ENCODE measurements at regions not wholly inside any gene's neighbourhood (a gene's known extent, or its start where the extent isn't known, plus 50 kb on each side); places are given as distances from the start of the nearest gene placed in this dataset.
"Not testable (repeated sequence)": the region's sequence is repeated elsewhere in the genome, so short reads cannot be mapped to it uniquely, and the experiment has no call there.

GRCh38 chr12:115790526-115790925 is 487.0 kb downstream of the MED13L start:
- Histone ChIP-seq H3K36me3 (ENCODE audit: low read depth) (no peaks in the 10 kb centered on the region), H3K27me3 (replicated peaks; ENCODE audit: insufficient read depth) (peaks cover 5% of the 10 kb centered on the region; the same call in 1 of the 2 replicates), H3K4me2 (ENCODE audit: unreplicated experiment) (no peak overlapping the region), H3K4me3 (no peak overlapping the region), H3K9ac (no peak overlapping the region), H3K9me3 (ENCODE audit: low read depth) (no peaks in the 10 kb centered on the region), H3K79me2 (ENCODE audit: insufficient read depth) (no peaks in the 10 kb centered on the region), H3K27ac (no peak overlapping the region), H2AFZ (no peak overlapping the region), H4K20me1 (ENCODE audit: insufficient read depth) (no peaks in the 10 kb centered on the region), H3K9me2 (ENCODE audit: insufficient read depth) (no peaks in the 10 kb centered on the region), H3K4me1 (ENCODE audit: insufficient read depth) (no peaks in the 10 kb centered on the region), H3F3A (ENCODE audit: insufficient read depth) (no peaks in the 10 kb centered on the region)
- no peak for DNase-seq
- TF ChIP-seq EZH2phosphoT487 (IDR thresholded peaks at IDR 0.05; ENCODE audit: insufficient read depth, low read depth) = no peak
- TF ChIP-seq EZH2 (IDR thresholded peaks at IDR 0.05; ENCODE audit: insufficient read depth, poor library complexity, severe bottlenecking) = no peak
- 80 to 89% methylated on average over 1 of the region's 1 CpG for WGBS, 2 experiments (ENCODE audit: low coverage in 1 of 2, low lambda C conversion rate in 2 of 2, missing lambda C conversion rate in 2 of 2)
- in situ Hi-C loops (cut with MboI) = no loop called here

- H3K9me2 ChIP-seq (ENCODE audit: insufficient read depth); H3K9me3 ChIP-seq (ENCODE audit: low read depth); H3K79me2 ChIP-seq (ENCODE audit: insufficient read depth); H3K27me3 ChIP-seq (replicated peaks; ENCODE audit: insufficient read depth); H3F3A ChIP-seq (ENCODE audit: insufficient read depth); H3K4me1 ChIP-seq (ENCODE audit: insufficient read depth); H4K20me1 ChIP-seq (ENCODE audit: insufficient read depth); H2AFZ ChIP-seq; H3K36me3 ChIP-seq (ENCODE audit: low read depth); H3K4me2 ChIP-seq (ENCODE audit: unreplicated experiment); H3K9ac ChIP-seq; H3K4me3 ChIP-seq; in situ Hi-C loops (cut with MboI); H3K27ac ChIP-seq; DNase-seq: not testable (repeated sequence)
- WGBS, 2 experiments (ENCODE audit: low coverage in 1 of 2, low lambda C conversion rate in 2 of 2, missing lambda C conversion rate in 2 of 2) = 59 to 83% methylated on average over 2 to 3 of the region's 3 CpGs
Observed at GRCh38 chr12:115786490-115786889, 491.0 kb downstream of the MED13L start.

- Histone ChIP-seq H3K27me3 (replicated peaks; ENCODE audit: insufficient read depth) (no peaks in the 10 kb centered on the region), H3K4me1 (ENCODE audit: insufficient read depth) (no peaks in the 10 kb centered on the region), H2AFZ (no peak overlapping the region), H3K4me3 (no peak overlapping the region), H3K36me3 (ENCODE audit: low read depth) (no peaks in the 10 kb centered on the region), H3K4me2 (ENCODE audit: unreplicated experiment) (no peak overlapping the region), H3K27ac (no peak overlapping the region), H4K20me1 (ENCODE audit: insufficient read depth) (no peaks in the 10 kb centered on the region), H3K79me2 (ENCODE audit: insufficient read depth) (no peaks in the 10 kb centered on the region), H3K9me2 (ENCODE audit: insufficient read depth) (no peaks in the 10 kb centered on the region), H3F3A (ENCODE audit: insufficient read depth) (no peaks in the 10 kb centered on the region), H3K9ac (no peak overlapping the region), H3K9me3 (ENCODE audit: low read depth) (no peaks in the 10 kb centered on the region)
- no peak for DNase-seq
- in situ Hi-C loops (cut with MboI) = no loop called here
- TF ChIP-seq EZH2phosphoT487 (IDR thresholded peaks at IDR 0.05; ENCODE audit: insufficient read depth, low read depth) (no peak), EZH2 (IDR thresholded peaks at IDR 0.05; ENCODE audit: insufficient read depth, poor library complexity, severe bottlenecking) (no peak)
- 58 to 64% methylated on average over 3 of the region's 3 CpGs for WGBS, 2 experiments (ENCODE audit: low coverage in 1 of 2, low lambda C conversion rate in 2 of 2, missing lambda C conversion rate in 2 of 2)
Observed at GRCh38 chr12:115785548-115785947, 491.9 kb downstream of the MED13L start.

GRCh38 chr12:115776399-115776798 is 501.1 kb downstream of the MED13L start:
- no peak overlapping the region for H3K4me3 ChIP-seq
- H3F3A ChIP-seq (ENCODE audit: insufficient read depth) = no peaks in the 10 kb centered on the region
- H2AFZ ChIP-seq = no peak overlapping the region
- no peaks in the 10 kb centered on the region for H4K20me1 ChIP-seq (ENCODE audit: insufficient read depth)
- TF ChIP-seq EZH2phosphoT487 (IDR thresholded peaks at IDR 0.05; ENCODE audit: insufficient read depth, low read depth) = no peak
- TF ChIP-seq EZH2 (IDR thresholded peaks at IDR 0.05; ENCODE audit: insufficient read depth, poor library complexity, severe bottlenecking) = no peak
- in situ Hi-C loops (cut with MboI) = no loop called here
- DNase-seq = no peak
- H3K27ac ChIP-seq = no peak overlapping the region
- H3K9me3 ChIP-seq (ENCODE audit: low read depth) = no peaks in the 10 kb centered on the region
- H3K27me3 ChIP-seq (replicated peaks; ENCODE audit: insufficient read depth) = no peaks in the 10 kb centered on the region
- H3K79me2 ChIP-seq (ENCODE audit: insufficient read depth) = no peaks in the 10 kb centered on the region
- WGBS, 2 experiments (ENCODE audit: low coverage in 1 of 2, low lambda C conversion rate in 2 of 2, missing lambda C conversion rate in 2 of 2) = 69 to 84% methylated on average over 1 of the region's 1 CpG
- H3K9me2 ChIP-seq (ENCODE audit: insufficient read depth) = no peaks in the 10 kb centered on the region
- no peaks in the 10 kb centered on the region for H3K4me1 ChIP-seq (ENCODE audit: insufficient read depth)
- H3K9ac ChIP-seq = no peak overlapping the region
- no peak overlapping the region for H3K4me2 ChIP-seq (ENCODE audit: unreplicated experiment)
- no peaks in the 10 kb centered on the region for H3K36me3 ChIP-seq (ENCODE audit: low read depth)

GRCh38 chr12:115774148-115774895 is 503.2 kb downstream of the MED13L start:
- Histone ChIP-seq H3K36me3 (ENCODE audit: low read depth) (no peaks in the 10 kb centered on the region), H4K20me1 (ENCODE audit: insufficient read depth) (no peaks in the 10 kb centered on the region), H3K9ac (no peak overlapping the region), H3K79me2 (ENCODE audit: insufficient read depth) (no peaks in the 10 kb centered on the region), H3K27me3 (replicated peaks; ENCODE audit: insufficient read depth) (no peaks in the 10 kb centered on the region), H3K4me2 (ENCODE audit: unreplicated experiment) (no peak overlapping the region), H3K9me2 (ENCODE audit: insufficient read depth) (no peaks in the 10 kb centered on the region), H3K4me3 (no peak overlapping the region), H3F3A (ENCODE audit: insufficient read depth) (no peaks in the 10 kb centered on the region), H2AFZ (no peak overlapping the region), H3K4me1 (ENCODE audit: insufficient read depth) (no peaks in the 10 kb centered on the region), H3K27ac (no peak overlapping the region), H3K9me3 (ENCODE audit: low read depth) (no peaks in the 10 kb centered on the region)
- WGBS, 2 experiments (ENCODE audit: low coverage in 1 of 2, low lambda C conversion rate in 2 of 2, missing lambda C conversion rate in 2 of 2) = 67 to 70% methylated on average over 9 of the region's 9 CpGs
- in situ Hi-C loops (cut with MboI) = no loop called here
- no peak for DNase-seq
- TF ChIP-seq EZH2phosphoT487 (IDR thresholded peaks at IDR 0.05; ENCODE audit: insufficient read depth, low read depth) (no peak), EZH2 (IDR thresholded peaks at IDR 0.05; ENCODE audit: insufficient read depth, poor library complexity, severe bottlenecking) (no peak)

Measured in GM23248 (cell line).